ENCODE measurements at regions not wholly inside any gene's neighbourhood (a gene's known extent, or its start where the extent isn't known, plus 50 kb on each side); places are given as distances from the start of the nearest gene placed in this dataset.
A peak's percentile ranks its signal among the peaks of the same experiment; 100 is the strongest.

- peak; percentile 35 for DNase-seq
Observed at GRCh38 chr14:99067141-99067920, 204.7 kb downstream of the BCL11B start.

- DNase-seq, result peak; percentile 24
Observed at GRCh38 chr14:99067927-99068326, 204.1 kb downstream of the BCL11B start.

GRCh38 chr14:99069946-99070345 lies 202.1 kb downstream of the BCL11B start:
- no peak for DNase-seq

- DNase-seq, result peak; percentile 30
Observed at GRCh38 chr14:99072433-99072832, 199.6 kb downstream of the BCL11B start.

- DNase-seq, result peak; percentile 22
Observed at GRCh38 chr14:99072956-99073355, 199.0 kb downstream of the BCL11B start.

- no peak for DNase-seq
Observed at GRCh38 chr14:99073431-99073830, 198.6 kb downstream of the BCL11B start.

- no peak for DNase-seq
Observed at GRCh38 chr14:99075061-99075460, 196.9 kb downstream of the BCL11B start.

GRCh38 chr14:99075771-99076375 lies 196.1 kb downstream of the BCL11B start:
- peak; percentile 27 for DNase-seq

GRCh38 chr14:99077076-99077843 lies 194.7 kb downstream of the BCL11B start:
- peak; percentile 37 for DNase-seq

GRCh38 chr14:99077844-99078236 lies 194.2 kb downstream of the BCL11B start:
- DNase-seq, result peak; percentile 10

GRCh38 chr14:99078426-99078825 lies 193.6 kb downstream of the BCL11B start:
- DNase-seq, result peak; percentile 13

- DNase-seq, result peak; percentile 36
Observed at GRCh38 chr14:99079061-99079727, 192.8 kb downstream of the BCL11B start.

GRCh38 chr14:99080306-99080705 lies 191.7 kb downstream of the BCL11B start:
- DNase-seq, result peak; percentile 14

- DNase-seq, result peak; percentile 6
Observed at GRCh38 chr14:99081156-99081765, 190.7 kb downstream of the BCL11B start.

- DNase-seq, result peak; percentile 21
Observed at GRCh38 chr14:99081880-99082279, 190.1 kb downstream of the BCL11B start.

GRCh38 chr14:99093532-99094517 lies 178.2 kb downstream of the BCL11B start:
- no peak for DNase-seq

GRCh38 chr14:99094901-99095300 lies 177.1 kb downstream of the BCL11B start:
- DNase-seq, result no peak

- no peak for DNase-seq
Observed at GRCh38 chr14:99095369-99095768, 176.6 kb downstream of the BCL11B start.

- no peak for DNase-seq
Observed at GRCh38 chr14:99098199-99098598, 173.8 kb downstream of the BCL11B start.

- no peak for DNase-seq
Observed at GRCh38 chr14:99099051-99099787, 172.8 kb downstream of the BCL11B start.
